A673 (cell line): ENCODE measurements at regions not wholly inside any gene's neighbourhood (a gene's known extent, or its start where the extent isn't known, plus 50 kb on each side); places are given as distances from the start of the nearest gene placed in this dataset.

Source experiments
- EZH2 ChIP-seq: fragments of 200-600 bp; sonication (generic); IDR thresholded peaks from 2 replicates; pipeline ENCODE4 v1.6.1; 2017; ENCODE audit warnings: borderline replicate concordance, low read depth, mild to moderate bottlenecking, mixed read lengths, antibody characterized with exemption, low read length; ENCODE audit not compliant: poor library complexity, severe bottlenecking
- TF ChIP-seq, protein P1 (sequence below): fragments of 300-800, 200-600 bp; sonication (generic); conservative IDR thresholded peaks from 2 replicates; pipeline ENCODE4 v1.5.1; 2017; ENCODE audit warnings: low read depth, mild to moderate bottlenecking, antibody characterized with exemption, low read length, moderate library complexity, mixed read lengths

DNA sequence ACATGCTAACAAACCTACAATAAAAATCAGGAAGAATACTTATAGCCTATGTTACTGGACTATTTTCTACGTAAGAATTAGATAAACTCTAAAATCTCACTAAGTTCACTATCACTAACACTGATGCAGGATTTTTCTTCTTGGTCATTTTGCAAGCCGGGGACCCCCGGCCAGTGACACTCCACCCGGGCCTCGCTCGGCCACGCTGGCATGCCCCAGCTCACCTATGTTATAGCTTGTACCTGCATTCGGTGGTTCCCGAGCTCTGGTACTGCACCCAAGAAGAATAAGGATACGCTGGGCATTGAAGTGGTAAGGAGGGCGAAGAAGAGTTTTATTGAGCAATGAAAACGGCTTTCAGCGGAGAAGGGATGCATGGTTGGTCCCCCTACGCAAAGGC, 245.3 kb upstream of the NBEA start:
- TF ChIP-seq, protein P1, sequence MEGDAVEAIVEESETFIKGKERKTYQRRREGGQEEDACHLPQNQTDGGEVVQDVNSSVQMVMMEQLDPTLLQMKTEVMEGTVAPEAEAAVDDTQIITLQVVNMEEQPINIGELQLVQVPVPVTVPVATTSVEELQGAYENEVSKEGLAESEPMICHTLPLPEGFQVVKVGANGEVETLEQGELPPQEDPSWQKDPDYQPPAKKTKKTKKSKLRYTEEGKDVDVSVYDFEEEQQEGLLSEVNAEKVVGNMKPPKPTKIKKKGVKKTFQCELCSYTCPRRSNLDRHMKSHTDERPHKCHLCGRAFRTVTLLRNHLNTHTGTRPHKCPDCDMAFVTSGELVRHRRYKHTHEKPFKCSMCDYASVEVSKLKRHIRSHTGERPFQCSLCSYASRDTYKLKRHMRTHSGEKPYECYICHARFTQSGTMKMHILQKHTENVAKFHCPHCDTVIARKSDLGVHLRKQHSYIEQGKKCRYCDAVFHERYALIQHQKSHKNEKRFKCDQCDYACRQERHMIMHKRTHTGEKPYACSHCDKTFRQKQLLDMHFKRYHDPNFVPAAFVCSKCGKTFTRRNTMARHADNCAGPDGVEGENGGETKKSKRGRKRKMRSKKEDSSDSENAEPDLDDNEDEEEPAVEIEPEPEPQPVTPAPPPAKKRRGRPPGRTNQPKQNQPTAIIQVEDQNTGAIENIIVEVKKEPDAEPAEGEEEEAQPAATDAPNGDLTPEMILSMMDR, result no peak
- TF ChIP-seq EZH2, result no peak
